Osteoblast (primary cell): ENCODE measurements at regions not wholly inside any gene's neighbourhood (a gene's known extent, or its start where the extent isn't known, plus 50 kb on each side); places are given as distances from the start of the nearest gene placed in this dataset.

ENCODE experiments used
- DNase-seq: peaks from one replicate; pipeline ENCODE4 v3.0.0; 2011; ENCODE audit warnings: low spot score, mixed read lengths; ENCODE audit not compliant: insufficient read length; ENCODE audit errors: missing footprints
- H2AFZ ChIP-seq: 2 replicates; pipeline ENCODE4 v1.6.0; 2011; ENCODE audit warnings: mild to moderate bottlenecking, low read length
- H3K27ac ChIP-seq: 2 replicates; pipeline ENCODE4 v1.5.1; 2011; ENCODE audit warnings: mild to moderate bottlenecking, low read depth, low read length, moderate library complexity
- H3K27me3 ChIP-seq: 2 replicates; pipeline ENCODE4 v1.6.0; 2012; ENCODE audit warnings: mild to moderate bottlenecking, control low read depth, inconsistent platforms, low read length, moderate library complexity; ENCODE audit not compliant: insufficient read depth
- H3K36me3 ChIP-seq: 2 replicates; pipeline ENCODE4 v1.5.1; 2011; ENCODE audit warnings: mild to moderate bottlenecking, low read length, control low read depth, moderate library complexity; ENCODE audit not compliant: insufficient read depth
- H3K4me1 ChIP-seq: 2 replicates; pipeline ENCODE4 v1.5.1; 2011; ENCODE audit warnings: mild to moderate bottlenecking, low read length, control low read depth, moderate library complexity; ENCODE audit not compliant: insufficient read depth
- H3K4me2 ChIP-seq: 2 replicates; pipeline ENCODE4 v1.6.0; 2011; ENCODE audit warnings: mild to moderate bottlenecking, low read length; ENCODE audit not compliant: insufficient read depth
- H3K4me3 ChIP-seq: fragments of 200-600 bp; sonication (generic); 3 replicates; pipeline ENCODE4 v1.5.1; 2012; ENCODE audit warnings: mild to moderate bottlenecking, low read length, inconsistent platforms; ENCODE audit not compliant: insufficient read depth
- H3K79me2 ChIP-seq: 2 replicates; pipeline ENCODE4 v1.6.0; 2012; ENCODE audit warnings: mild to moderate bottlenecking, low read length, control low read depth, inconsistent platforms; ENCODE audit not compliant: insufficient read depth
- H3K9me3 ChIP-seq: 2 replicates; pipeline ENCODE4 v1.5.1; 2011; ENCODE audit warnings: low read depth, low read length, control low read depth
- H4K20me1 ChIP-seq: 2 replicates; pipeline ENCODE4 v1.6.0; 2012; ENCODE audit warnings: mild to moderate bottlenecking, low read length, control low read depth; ENCODE audit not compliant: insufficient read depth
- TF ChIP-seq, protein P1 (sequence below): IDR thresholded peaks from 2 replicates; pipeline ENCODE4 v1.5.1; 2011; ENCODE audit warnings: mild to moderate bottlenecking, low read depth, low read length, moderate library complexity; ENCODE audit errors: extremely low read depth

DNA sequence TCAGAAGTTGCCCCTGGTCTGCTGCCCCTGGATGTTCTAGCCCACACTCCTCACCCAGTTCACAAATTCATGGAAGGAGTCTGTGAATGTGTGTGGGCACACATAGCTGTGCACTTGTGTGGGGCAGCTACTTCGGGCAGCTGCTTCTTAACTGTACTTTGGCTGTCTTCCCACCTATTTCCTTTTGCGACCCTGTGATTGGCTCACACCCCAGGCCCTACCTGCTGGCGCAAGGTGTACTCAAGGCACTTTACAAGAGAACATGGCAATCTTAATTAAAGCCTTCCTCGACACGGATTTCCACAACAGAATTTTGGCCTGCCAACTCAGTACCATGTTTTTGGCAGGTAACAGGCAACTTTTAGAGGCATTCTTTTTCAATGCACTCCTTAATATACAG lies 86.5 kb upstream of the CTTNBP2NL start:
- no peaks in the 10 kb centered on the region for H4K20me1 ChIP-seq
- H3K4me1 ChIP-seq, result no peaks in the 10 kb centered on the region
- no peaks in the 10 kb centered on the region for H3K79me2 ChIP-seq
- peaks cover 7% of the 10 kb centered on the region for H3K27me3 ChIP-seq
- H3K27ac ChIP-seq, result no peak overlapping the region
- H3K36me3 ChIP-seq, result no peaks in the 10 kb centered on the region
- DNase-seq, result no peak
- H3K9me3 ChIP-seq, result no peaks in the 10 kb centered on the region
- TF ChIP-seq, protein P1, sequence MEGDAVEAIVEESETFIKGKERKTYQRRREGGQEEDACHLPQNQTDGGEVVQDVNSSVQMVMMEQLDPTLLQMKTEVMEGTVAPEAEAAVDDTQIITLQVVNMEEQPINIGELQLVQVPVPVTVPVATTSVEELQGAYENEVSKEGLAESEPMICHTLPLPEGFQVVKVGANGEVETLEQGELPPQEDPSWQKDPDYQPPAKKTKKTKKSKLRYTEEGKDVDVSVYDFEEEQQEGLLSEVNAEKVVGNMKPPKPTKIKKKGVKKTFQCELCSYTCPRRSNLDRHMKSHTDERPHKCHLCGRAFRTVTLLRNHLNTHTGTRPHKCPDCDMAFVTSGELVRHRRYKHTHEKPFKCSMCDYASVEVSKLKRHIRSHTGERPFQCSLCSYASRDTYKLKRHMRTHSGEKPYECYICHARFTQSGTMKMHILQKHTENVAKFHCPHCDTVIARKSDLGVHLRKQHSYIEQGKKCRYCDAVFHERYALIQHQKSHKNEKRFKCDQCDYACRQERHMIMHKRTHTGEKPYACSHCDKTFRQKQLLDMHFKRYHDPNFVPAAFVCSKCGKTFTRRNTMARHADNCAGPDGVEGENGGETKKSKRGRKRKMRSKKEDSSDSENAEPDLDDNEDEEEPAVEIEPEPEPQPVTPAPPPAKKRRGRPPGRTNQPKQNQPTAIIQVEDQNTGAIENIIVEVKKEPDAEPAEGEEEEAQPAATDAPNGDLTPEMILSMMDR, result no peak
- H2AFZ ChIP-seq, result no peak overlapping the region
- H3K4me2 ChIP-seq, result no peak overlapping the region
- H3K4me3 ChIP-seq, result no peak overlapping the region

GRCh38 chr1:112312315-112312714 lies 83.7 kb upstream of the CTTNBP2NL start:
- no peaks in the 10 kb centered on the region for H3K36me3 ChIP-seq
- H2AFZ ChIP-seq, result no peak overlapping the region
- no peaks in the 10 kb centered on the region for H3K79me2 ChIP-seq
- no peaks in the 10 kb centered on the region for H3K9me3 ChIP-seq
- no peak overlapping the region for H3K4me2 ChIP-seq
- H3K4me1 ChIP-seq, result no peaks in the 10 kb centered on the region
- no peak overlapping the region for H3K27ac ChIP-seq
- DNase-seq, result no peak
- H3K4me3 ChIP-seq, result no peak overlapping the region
- H3K27me3 ChIP-seq, result peaks cover 14% of the 10 kb centered on the region
- no peaks in the 10 kb centered on the region for H4K20me1 ChIP-seq
- TF ChIP-seq, protein P1, result no peak

GRCh38 chr1:112312879-112313278 lies 83.1 kb upstream of the CTTNBP2NL start:
- Histone ChIP-seq H3K27me3 (peaks cover 12% of the 10 kb centered on the region), H3K9me3 (no peaks in the 10 kb centered on the region), H3K36me3 (no peaks in the 10 kb centered on the region), H4K20me1 (no peaks in the 10 kb centered on the region), H3K4me3 (no peak overlapping the region), H3K4me1 (no peaks in the 10 kb centered on the region), H2AFZ (no peak overlapping the region), H3K27ac (no peak overlapping the region), H3K4me2 (no peak overlapping the region), H3K79me2 (no peaks in the 10 kb centered on the region)
- DNase-seq, result no peak
- TF ChIP-seq, protein P1, result no peak

DNA sequence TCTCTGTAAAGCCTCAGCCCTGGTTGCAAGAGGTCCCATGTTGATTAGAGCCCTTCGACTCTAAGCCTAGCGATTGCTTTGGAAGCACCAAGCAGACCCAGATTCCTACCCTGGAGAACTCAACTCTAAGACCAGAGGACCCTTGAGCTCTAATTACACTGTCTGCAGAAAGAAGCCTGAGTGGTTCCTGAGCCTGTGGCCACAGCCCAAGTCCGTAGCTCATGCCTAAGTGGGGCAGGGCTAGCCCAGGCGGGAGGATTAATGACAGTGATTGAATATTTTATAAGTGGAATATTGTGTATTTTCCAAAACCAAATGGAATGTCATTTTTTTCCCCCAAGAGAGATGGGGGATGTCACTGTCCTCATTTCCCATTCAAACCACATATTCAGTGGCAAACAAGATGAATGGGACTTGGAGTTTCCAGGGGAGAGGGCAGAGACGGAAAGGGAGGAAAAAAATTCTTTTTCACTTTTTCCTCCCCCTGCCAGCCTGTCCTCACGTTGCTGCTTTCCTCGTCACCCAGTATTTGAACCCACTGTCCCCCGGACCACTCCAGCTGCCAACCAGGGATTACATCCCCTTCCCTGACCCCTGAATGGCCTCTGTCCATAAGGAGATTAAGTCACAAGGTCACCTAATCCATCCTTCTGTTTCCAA lies 79.6 kb upstream of the CTTNBP2NL start:
- TF ChIP-seq, protein P1, result no peak
- Histone ChIP-seq H3K27me3 (peaks cover 7% of the 10 kb centered on the region), H4K20me1 (no peaks in the 10 kb centered on the region), H2AFZ (no peak overlapping the region), H3K9me3 (no peaks in the 10 kb centered on the region), H3K79me2 (no peaks in the 10 kb centered on the region), H3K36me3 (no peaks in the 10 kb centered on the region), H3K4me2 (no peak overlapping the region), H3K4me1 (no peaks in the 10 kb centered on the region), H3K4me3 (no peak overlapping the region), H3K27ac (no peak overlapping the region)
- DNase-seq, result peak; percentile 22
